ENCODE measurements at regions not wholly inside any gene's neighbourhood (a gene's known extent, or its start where the extent isn't known, plus 50 kb on each side); places are given as distances from the start of the nearest gene placed in this dataset.

- peak; percentile 26; the same call in 1 of the 2 replicates for TF ChIP-seq CTCF (conservative IDR thresholded peaks at IDR 0.05; ENCODE audit: low read length)
- TF ChIP-seq EZH2phosphoT487 (IDR thresholded peaks at IDR 0.05; ENCODE audit: borderline replicate concordance): no peak
These were observed 245.7 kb downstream of the CCSER2 start for GRCh38 chr10:84574102-84574501.

Measured in Loucy (cell line).